Esophagus mucosa (tissue), 1 donor: ENCODE measurements at regions not wholly inside any gene's neighbourhood (a gene's known extent, or its start where the extent isn't known, plus 50 kb on each side); places are given as distances from the start of the nearest gene placed in this dataset.

ENCODE experiments used
- ATAC-seq: fragments of 200-7000 bp; cut with Tn5 transposase; one replicate; pipeline ENCODE4 v1.9.1; 2020
- donor health status: DM: yes; HTN: yes; CAD: no.

GRCh38 chr4:157854819-157855218 is 318.0 kb downstream of the GASK1B start:
- no peak for ATAC-seq

GRCh38 chr4:157840648-157841047 is 332.2 kb downstream of the GASK1B start:
- ATAC-seq = no peak

- ATAC-seq = no peak
Measured at GRCh38 chr4:157840034-157840433, 332.8 kb downstream of the GASK1B start.

- no peak for ATAC-seq
Measured at GRCh38 chr4:157838366-157838765, 334.5 kb downstream of the GASK1B start.

GRCh38 chr4:157837071-157837703 is 335.6 kb downstream of the GASK1B start:
- no peak for ATAC-seq

- ATAC-seq = no peak
Measured at GRCh38 chr4:157832596-157832995, 340.2 kb downstream of the GASK1B start.

GRCh38 chr4:157824021-157824420 is 348.8 kb downstream of the GASK1B start:
- ATAC-seq = no peak

- no peak for ATAC-seq
Measured at GRCh38 chr4:157821814-157822213, 351.0 kb downstream of the GASK1B start.

GRCh38 chr4:157819693-157820464 is 352.9 kb downstream of the GASK1B start:
- no peak for ATAC-seq

GRCh38 chr4:157818946-157819692 is 353.7 kb downstream of the GASK1B start:
- ATAC-seq = no peak

- no peak for ATAC-seq
Measured at GRCh38 chr4:157810137-157810774, 362.6 kb downstream of the GASK1B start.

- ATAC-seq = no peak
Measured at GRCh38 chr4:157808796-157809383, 363.9 kb downstream of the GASK1B start.

- ATAC-seq = no peak
Measured at GRCh38 chr4:157806184-157806583, 366.6 kb downstream of the GASK1B start.

- no peak for ATAC-seq
Measured at GRCh38 chr4:157804986-157805385, 367.8 kb downstream of the GASK1B start.

- ATAC-seq = no peak
Measured at GRCh38 chr4:157803845-157804521, 368.8 kb downstream of the GASK1B start.

GRCh38 chr4:157803421-157803820 is 369.4 kb downstream of the GASK1B start:
- no peak for ATAC-seq

GRCh38 chr4:157795495-157795894 is 377.3 kb downstream of the GASK1B start:
- no peak for ATAC-seq

GRCh38 chr4:157792716-157793115 is 380.1 kb downstream of the GASK1B start:
- ATAC-seq = no peak

- ATAC-seq = no peak
Measured at GRCh38 chr4:157791236-157791635, 381.6 kb downstream of the GASK1B start.

GRCh38 chr4:157787618-157788017 is 385.2 kb downstream of the GASK1B start:
- ATAC-seq = no peak

GRCh38 chr4:157781361-157781760 is 391.5 kb downstream of the GASK1B start:
- ATAC-seq = no peak

GRCh38 chr4:157779081-157779480 is 393.7 kb downstream of the GASK1B start:
- ATAC-seq = no peak
